ENCODE measurements at regions not wholly inside any gene's neighbourhood (a gene's known extent, or its start where the extent isn't known, plus 50 kb on each side); places are given as distances from the start of the nearest gene placed in this dataset.

GRCh38 chrX:733961-734360 lies 103.4 kb downstream of the SHOX start:
- TF ChIP-seq, protein P1, sequence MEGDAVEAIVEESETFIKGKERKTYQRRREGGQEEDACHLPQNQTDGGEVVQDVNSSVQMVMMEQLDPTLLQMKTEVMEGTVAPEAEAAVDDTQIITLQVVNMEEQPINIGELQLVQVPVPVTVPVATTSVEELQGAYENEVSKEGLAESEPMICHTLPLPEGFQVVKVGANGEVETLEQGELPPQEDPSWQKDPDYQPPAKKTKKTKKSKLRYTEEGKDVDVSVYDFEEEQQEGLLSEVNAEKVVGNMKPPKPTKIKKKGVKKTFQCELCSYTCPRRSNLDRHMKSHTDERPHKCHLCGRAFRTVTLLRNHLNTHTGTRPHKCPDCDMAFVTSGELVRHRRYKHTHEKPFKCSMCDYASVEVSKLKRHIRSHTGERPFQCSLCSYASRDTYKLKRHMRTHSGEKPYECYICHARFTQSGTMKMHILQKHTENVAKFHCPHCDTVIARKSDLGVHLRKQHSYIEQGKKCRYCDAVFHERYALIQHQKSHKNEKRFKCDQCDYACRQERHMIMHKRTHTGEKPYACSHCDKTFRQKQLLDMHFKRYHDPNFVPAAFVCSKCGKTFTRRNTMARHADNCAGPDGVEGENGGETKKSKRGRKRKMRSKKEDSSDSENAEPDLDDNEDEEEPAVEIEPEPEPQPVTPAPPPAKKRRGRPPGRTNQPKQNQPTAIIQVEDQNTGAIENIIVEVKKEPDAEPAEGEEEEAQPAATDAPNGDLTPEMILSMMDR (conservative IDR thresholded peaks at IDR 0.05; ENCODE audit: low read length), result no peak
- TF ChIP-seq EZH2phosphoT487 (IDR thresholded peaks at IDR 0.05; ENCODE audit: borderline replicate concordance), result no peak

Measured in Loucy (cell line).